CD4-positive, CD25-positive, alpha-beta regulatory T cell (primary cell): ENCODE measurements at regions not wholly inside any gene's neighbourhood (a gene's known extent, or its start where the extent isn't known, plus 50 kb on each side); places are given as distances from the start of the nearest gene placed in this dataset.

Source experiments
- ATAC-seq, 2 donors: fragments of 150-1000 bp; cut with Tn5 transposase; one replicate each; pipeline ENCODE4 v1.10.0; 2021; ENCODE audit warnings: low read depth in 2 of 2, moderate number of reproducible peaks in 2 of 2, moderate library complexity in 1 of 2
- DNase-seq, 3 donors: peaks; one replicate each; pipeline versions ENCODE4 v3.0.0 to v3.0.0-alpha.2; 2012 to 2022; ENCODE audit warnings: mixed read lengths in 1 of 3
- H3K27ac ChIP-seq: one replicate; pipeline ENCODE4 v1.7.0; 2013; ENCODE audit warnings: mild to moderate bottlenecking, low read length; ENCODE audit not compliant: insufficient read depth, poor library complexity, severe bottlenecking
- H3K27me3 ChIP-seq: one replicate; pipeline ENCODE4 v1.7.0; 2013; ENCODE audit warnings: low read length; ENCODE audit not compliant: control insufficient read depth, insufficient read depth
- H3K36me3 ChIP-seq: one replicate; pipeline ENCODE4 v1.7.0; 2013; ENCODE audit warnings: mild to moderate bottlenecking, low read length, moderate library complexity; ENCODE audit not compliant: control insufficient read depth, insufficient read depth
- H3K4me1 ChIP-seq: 2 replicates; pipeline ENCODE4 v1.7.0; 2013; ENCODE audit warnings: mild to moderate bottlenecking, low read length; ENCODE audit not compliant: insufficient read depth, control insufficient read depth, poor library complexity, severe bottlenecking
- H3K4me3 ChIP-seq: one replicate; pipeline ENCODE4 v1.7.0; 2013; ENCODE audit warnings: low read depth, mild to moderate bottlenecking, low read length, moderate library complexity
- H3K9me3 ChIP-seq, 2 experiments: 1 replicate in 1 of 2; 2 replicates in 1 of 2; pipeline ENCODE4 v1.7.0; 2013; ENCODE audit warnings: low read length in 2 of 2, mild to moderate bottlenecking in 1 of 2, moderate library complexity in 1 of 2; ENCODE audit not compliant: control insufficient read depth in 2 of 2
- H3K27ac Mint-ChIP-seq, 3 donors: one replicate each; pipeline ENCODE4 v1.8.0; 2020 to 2022; ENCODE audit warnings: mild to moderate bottlenecking in 3 of 3, mixed read lengths in 3 of 3, moderate library complexity in 2 of 3
- H3K27me3 Mint-ChIP-seq: one replicate; pipeline ENCODE4 v1.8.0; 2022; ENCODE audit warnings: mild to moderate bottlenecking, mixed read lengths
- H3K36me3 Mint-ChIP-seq: one replicate; pipeline ENCODE4 v1.8.0; 2020; ENCODE audit warnings: mixed read lengths
- H3K4me1 Mint-ChIP-seq, 4 donors: one replicate each; pipeline ENCODE4 v1.8.0; 2020 to 2022; ENCODE audit warnings: mixed read lengths in 4 of 4, mild to moderate bottlenecking in 1 of 4
- H3K4me3 Mint-ChIP-seq, 4 donors: one replicate each; pipeline ENCODE4 v1.8.0; 2020 to 2022; ENCODE audit warnings: mild to moderate bottlenecking in 4 of 4, mixed read lengths in 4 of 4, moderate library complexity in 3 of 4
- H3K9me3 Mint-ChIP-seq, 7 donors: one replicate each; pipeline ENCODE4 v1.8.0; 2020 to 2022; ENCODE audit warnings: mixed read lengths in 7 of 7, mild to moderate bottlenecking in 3 of 7, moderate library complexity in 2 of 7

DNA sequence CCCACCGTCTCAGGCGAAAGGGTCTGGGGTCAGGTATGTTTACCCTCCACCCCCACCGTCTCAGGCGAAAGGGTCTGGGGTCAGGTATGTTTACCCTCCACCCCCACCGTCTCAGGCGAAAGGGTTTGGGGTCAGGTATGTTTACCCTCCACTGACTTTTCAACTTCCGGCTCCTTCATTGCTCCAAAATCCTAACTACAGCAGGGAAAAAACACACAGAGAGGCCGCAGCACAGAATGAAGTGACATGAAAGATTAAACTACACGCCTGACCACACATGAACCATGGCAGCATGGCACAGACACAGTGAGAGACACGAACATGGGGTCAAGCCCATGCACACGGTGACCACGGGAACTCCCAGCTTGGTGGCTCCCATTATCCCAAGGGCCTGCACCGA is 634.9 kb upstream of the B3GAT1 start:
- Histone ChIP-seq H3K9me3 (no peaks in the 10 kb centered on the region), H3K4me1 (no peaks in the 10 kb centered on the region), H3K27me3 (no peaks in the 10 kb centered on the region), H3K27ac (no peak overlapping the region), H3K36me3 (no peaks in the 10 kb centered on the region), H3K4me3 (no peak overlapping the region)
- no peak overlapping the region for H3K27ac Mint-ChIP-seq
- peaks cover 5% of the 10 kb centered on the region for H3K27me3 Mint-ChIP-seq
- H3K4me1 Mint-ChIP-seq, result no peaks in the 10 kb centered on the region
- ATAC-seq (no peak), DNase-seq (no peak)
- peaks cover 0 to 4% (median 0%) of the 10 kb centered on the region in 7 donors for H3K9me3 Mint-ChIP-seq
- H3K36me3 Mint-ChIP-seq, result no peaks in the 10 kb centered on the region
- H3K4me3 Mint-ChIP-seq, result no peak overlapping the region

DNA sequence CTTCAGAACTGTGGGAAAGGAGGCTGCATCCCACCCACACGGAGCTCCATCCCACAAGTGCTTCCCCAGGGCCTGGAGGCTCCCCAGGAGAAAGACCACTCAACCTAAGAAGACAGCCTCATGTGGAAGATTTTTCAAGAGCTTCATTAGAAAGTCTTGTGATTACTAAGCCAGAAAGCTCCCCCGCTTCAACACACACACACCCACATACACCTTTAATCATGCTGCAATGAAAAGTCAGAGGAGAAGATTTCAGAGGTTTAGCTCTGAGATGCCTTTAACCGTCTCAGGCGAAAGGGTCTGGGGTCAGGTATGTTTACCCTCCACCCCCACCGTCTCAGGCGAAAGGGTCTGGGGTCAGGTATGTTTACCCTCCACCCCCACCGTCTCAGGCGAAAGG is 634.5 kb upstream of the B3GAT1 start:
- H3K4me3 Mint-ChIP-seq, result no peak overlapping the region

DNA sequence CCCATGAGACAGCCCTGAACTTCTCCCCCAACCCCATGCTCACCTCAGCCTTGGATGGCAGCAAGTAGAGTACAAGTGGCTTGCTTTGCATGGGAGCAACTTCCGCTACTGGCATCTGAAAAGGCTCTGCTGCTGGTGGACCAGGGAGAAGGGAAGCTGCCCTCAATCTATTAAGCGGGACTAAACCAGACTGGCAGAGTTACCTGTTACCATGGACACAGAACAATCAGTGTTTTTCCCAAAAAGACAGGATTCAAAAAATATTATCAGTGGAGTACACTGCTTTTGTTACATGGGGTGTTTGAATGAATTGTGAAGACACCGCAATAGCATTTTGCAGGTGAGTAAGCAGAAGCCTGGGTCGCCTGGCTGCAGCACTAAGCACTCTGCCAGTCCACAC is 631.4 kb upstream of the B3GAT1 start:
- ATAC-seq (no peak), DNase-seq (no peak)
- Mint-ChIP-seq H3K36me3 (no peaks in the 10 kb centered on the region), H3K4me1 (no peaks in the 10 kb centered on the region), H3K27ac (no peak overlapping the region), H3K27me3 (peaks cover 5% of the 10 kb centered on the region), H3K9me3 (peaks cover 0 to 2% (median 0%) of the 10 kb centered on the region in 7 donors), H3K4me3 (no peak overlapping the region)
- H3K9me3 ChIP-seq, result no peaks in the 10 kb centered on the region
- no peaks in the 10 kb centered on the region for H3K36me3 ChIP-seq
- H3K4me3 ChIP-seq, result no peak overlapping the region
- no peaks in the 10 kb centered on the region for H3K27me3 ChIP-seq
- no peaks in the 10 kb centered on the region for H3K4me1 ChIP-seq
- no peak overlapping the region for H3K27ac ChIP-seq

More for the DNA sequence above, 634.5 kb upstream of the B3GAT1 start:
- DNase-seq (no peak), ATAC-seq (no peak)
- Histone ChIP-seq H3K4me1 (no peaks in the 10 kb centered on the region), H3K9me3 (no peaks in the 10 kb centered on the region), H3K27ac (no peak overlapping the region), H3K4me3 (no peak overlapping the region), H3K27me3 (no peaks in the 10 kb centered on the region), H3K36me3 (no peaks in the 10 kb centered on the region)
- Mint-ChIP-seq H3K27me3 (peaks cover 5% of the 10 kb centered on the region), H3K9me3 (peaks cover 0 to 4% (median 0%) of the 10 kb centered on the region in 7 donors), H3K36me3 (no peaks in the 10 kb centered on the region), H3K27ac (no peak overlapping the region), H3K4me1 (no peaks in the 10 kb centered on the region)

DNA sequence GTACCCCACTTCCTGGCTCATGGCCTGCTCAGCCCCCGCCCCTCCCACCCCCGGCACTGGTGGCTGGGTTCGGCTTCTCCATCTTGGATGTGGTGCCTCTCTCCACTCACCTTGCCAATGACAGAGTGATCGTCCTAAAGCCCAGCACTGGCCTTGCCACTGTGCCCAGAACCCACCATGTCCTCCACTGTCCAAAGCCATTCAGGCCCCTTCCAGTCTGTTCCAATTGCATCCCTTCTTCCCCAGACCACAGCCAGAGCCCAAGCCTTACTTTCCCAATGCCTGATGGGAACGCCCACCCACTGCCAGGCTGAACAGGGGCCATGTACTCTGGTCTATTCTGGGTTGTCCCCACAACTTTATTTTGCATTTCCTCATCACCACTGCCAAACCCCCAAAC is 625.8 kb upstream of the B3GAT1 start:
- H3K27ac ChIP-seq, result no peak overlapping the region
- H3K27me3 Mint-ChIP-seq, result no peaks in the 10 kb centered on the region
- H3K36me3 ChIP-seq, result no peaks in the 10 kb centered on the region
- no peaks in the 10 kb centered on the region for H3K27me3 ChIP-seq
- no peak overlapping the region for H3K4me3 Mint-ChIP-seq
- ATAC-seq (no peak), DNase-seq (no peak)
- no peaks in the 10 kb centered on the region for H3K4me1 ChIP-seq
- no peak overlapping the region for H3K4me3 ChIP-seq
- no peaks in the 10 kb centered on the region for H3K4me1 Mint-ChIP-seq
- H3K9me3 Mint-ChIP-seq, result peaks cover 0 to 7% (median 2%) of the 10 kb centered on the region in 7 donors
- no peaks in the 10 kb centered on the region for H3K9me3 ChIP-seq
- H3K36me3 Mint-ChIP-seq, result no peaks in the 10 kb centered on the region
- no peak overlapping the region for H3K27ac Mint-ChIP-seq

DNA sequence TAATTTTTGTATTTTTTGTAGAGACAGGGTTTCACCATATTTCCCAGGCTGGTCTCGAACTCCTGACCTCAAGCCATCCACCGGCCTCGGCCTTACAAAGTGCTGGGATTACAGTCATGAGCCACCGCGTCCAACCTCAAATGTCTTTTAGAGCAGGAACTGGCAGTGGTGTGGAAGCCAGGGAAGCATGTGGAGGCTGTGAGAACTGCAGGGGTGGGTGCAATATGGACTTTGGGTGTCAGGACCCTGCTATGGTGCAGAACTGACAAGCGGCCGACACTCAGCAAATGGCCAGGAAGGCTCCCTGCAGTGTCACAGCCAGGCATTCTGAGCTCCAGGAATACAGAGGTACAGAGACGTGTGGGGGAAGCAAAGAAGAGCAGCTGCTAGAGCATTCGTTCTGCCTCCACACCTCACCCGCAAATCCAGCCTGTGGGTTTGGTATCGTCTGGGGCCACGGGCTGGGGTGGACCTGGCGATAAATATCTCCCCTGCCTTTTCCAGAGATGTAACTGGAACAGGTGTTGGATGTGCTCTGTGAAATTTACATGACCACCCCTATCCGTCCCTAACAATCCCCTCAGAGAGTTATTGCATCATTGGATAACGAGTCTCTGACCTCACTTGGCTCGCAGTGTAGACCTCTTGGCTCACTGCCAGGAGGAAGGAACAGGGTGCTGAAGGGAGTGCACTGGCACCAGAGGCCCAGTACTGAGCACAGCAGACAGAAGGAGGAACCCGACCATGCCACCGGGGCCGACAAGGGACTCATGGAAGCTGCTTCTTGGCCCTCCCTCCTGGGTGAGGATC is 624.7 kb upstream of the B3GAT1 start:
- no peak for ATAC-seq
- Histone ChIP-seq H3K27me3 (no peaks in the 10 kb centered on the region), H3K4me3 (no peak overlapping the region), H3K27ac (no peak overlapping the region), H3K4me1 (no peaks in the 10 kb centered on the region), H3K36me3 (no peaks in the 10 kb centered on the region), H3K9me3 (no peaks in the 10 kb centered on the region)
- Mint-ChIP-seq H3K4me3 (no peak overlapping the region), H3K9me3 (peaks cover 0 to 7% (median 2%) of the 10 kb centered on the region in 7 donors), H3K36me3 (no peaks in the 10 kb centered on the region), H3K4me1 (no peaks in the 10 kb centered on the region), H3K27me3 (no peaks in the 10 kb centered on the region), H3K27ac (peak overlapping the region in 1 of 3 donors; percentile 38)
- DNase-seq, result no peak

DNA sequence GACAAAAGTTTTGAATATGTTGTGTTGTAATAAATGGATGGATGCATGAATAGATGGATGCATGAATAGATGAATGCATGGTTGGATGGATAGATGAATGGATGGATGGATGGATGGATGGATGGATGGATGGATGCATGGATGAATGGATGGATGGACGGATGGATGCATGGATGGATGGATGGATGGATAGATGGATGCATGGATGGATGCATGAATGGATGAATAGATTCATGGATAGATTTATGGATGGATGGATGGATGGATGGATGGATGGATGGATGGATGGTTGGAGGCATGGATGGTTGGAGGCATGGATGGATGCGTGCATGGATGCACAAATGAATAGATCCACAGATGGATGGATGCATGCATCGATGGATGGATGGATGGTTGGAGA is 623.2 kb upstream of the B3GAT1 start:
- Mint-ChIP-seq H3K9me3 (peaks cover 0 to 7% (median 2%) of the 10 kb centered on the region in 7 donors), H3K4me3 (no peak overlapping the region), H3K27ac (no peak overlapping the region), H3K27me3 (no peaks in the 10 kb centered on the region), H3K4me1 (no peaks in the 10 kb centered on the region), H3K36me3 (no peaks in the 10 kb centered on the region)
- Histone ChIP-seq H3K9me3 (no peaks in the 10 kb centered on the region), H3K4me3 (no peak overlapping the region), H3K27me3 (no peaks in the 10 kb centered on the region), H3K27ac (no peak overlapping the region), H3K4me1 (no peaks in the 10 kb centered on the region), H3K36me3 (no peaks in the 10 kb centered on the region)
- ATAC-seq (no peak), DNase-seq (no peak)

DNA sequence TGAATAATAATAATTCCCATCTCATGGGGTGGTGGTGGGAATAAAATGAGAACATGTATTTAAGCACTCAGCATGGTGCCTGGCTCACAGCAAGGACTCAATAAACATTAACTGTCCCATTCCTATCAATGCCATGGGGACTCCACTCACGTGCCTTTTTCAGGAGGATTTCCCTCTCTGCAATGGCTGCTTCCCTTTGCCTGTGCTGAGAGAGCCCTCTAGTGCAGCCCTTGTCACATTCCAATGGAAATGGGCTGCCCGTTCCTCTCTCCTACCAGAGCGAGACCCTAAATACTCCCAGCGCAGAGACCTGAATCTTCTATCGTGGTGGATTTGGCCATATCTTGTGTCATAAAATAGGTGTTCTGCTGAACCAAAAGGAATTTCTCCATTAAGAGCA is 621.5 kb upstream of the B3GAT1 start:
- Mint-ChIP-seq H3K36me3 (no peaks in the 10 kb centered on the region), H3K4me3 (no peak overlapping the region), H3K27ac (no peak overlapping the region), H3K9me3 (peaks cover 0 to 7% (median 2%) of the 10 kb centered on the region in 7 donors), H3K4me1 (no peaks in the 10 kb centered on the region), H3K27me3 (no peaks in the 10 kb centered on the region)
- H3K36me3 ChIP-seq, result no peaks in the 10 kb centered on the region
- no peaks in the 10 kb centered on the region for H3K4me1 ChIP-seq
- H3K27me3 ChIP-seq, result no peaks in the 10 kb centered on the region
- H3K9me3 ChIP-seq, result no peaks in the 10 kb centered on the region
- no peak overlapping the region for H3K4me3 ChIP-seq
- DNase-seq (no peak), ATAC-seq (no peak)
- no peak overlapping the region for H3K27ac ChIP-seq
